ENCODE measurements at regions not wholly inside any gene's neighbourhood (a gene's known extent, or its start where the extent isn't known, plus 50 kb on each side); places are given as distances from the start of the nearest gene placed in this dataset.

DNA sequence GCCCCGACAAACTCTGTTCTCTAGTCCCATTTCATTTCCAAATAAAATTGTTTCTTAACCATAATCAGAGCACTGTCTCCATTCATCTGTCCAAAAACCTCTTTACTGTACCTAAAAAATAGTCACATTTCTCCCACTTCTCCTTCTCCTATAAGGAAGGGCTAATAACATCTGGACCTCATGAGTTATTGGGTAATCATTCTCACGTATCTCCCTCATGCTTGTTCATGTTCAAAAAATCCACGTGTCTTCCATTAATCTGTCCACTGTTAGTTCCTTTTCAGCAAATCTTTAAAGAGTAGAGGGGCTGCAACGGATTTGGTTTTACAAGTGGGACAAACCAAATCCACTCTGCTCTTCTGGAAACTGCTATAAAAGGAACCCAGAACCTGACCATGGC is 1418.8 kb downstream of the MRPL39 start:
- TF ChIP-seq GATA2 (IDR thresholded peaks at IDR 0.05; ENCODE audit: low read depth, low read length) (no peak), GATA3 (IDR thresholded peaks at IDR 0.05; ENCODE audit: low read depth, low read length) (no peak)
